Esophagus muscularis mucosa (tissue), 4 donors: ENCODE measurements at regions not wholly inside any gene's neighbourhood (a gene's known extent, or its start where the extent isn't known, plus 50 kb on each side); places are given as distances from the start of the nearest gene placed in this dataset.

Experiments used
- EP300 ChIP-seq: sonication (generic); formaldehyde crosslinking; IDR thresholded peaks from one replicate; pipeline ENCODE4 v1.6.1; 2017; ENCODE audit warnings: antibody characterized with exemption
- POLR2A ChIP-seq: fragments of 450-650 bp; IDR thresholded peaks from one replicate; pipeline ENCODE4 v1.6.1; 2017; ENCODE audit warnings: antibody characterized with exemption, moderate library complexity, mild to moderate bottlenecking, low read depth
- POLR2AphosphoS5 ChIP-seq, 2 donors: sonication (generic); formaldehyde crosslinking; IDR thresholded peaks; one replicate each; pipeline ENCODE4 v1.6.1; 2017; ENCODE audit warnings: antibody characterized with exemption in 2 of 2
- TF ChIP-seq, protein P1 (sequence below), 3 experiments: fragments of 200-600 bp in 2 of 3; fragments of 450-650 bp in 1 of 3; sonication (generic) in 2 of 3; IDR thresholded peaks; one replicate each; pipeline ENCODE4 v1.5.1; 2017 to 2019; ENCODE audit warnings: antibody characterized with exemption in 3 of 3, mild to moderate bottlenecking in 2 of 3, moderate library complexity in 1 of 3

DNA sequence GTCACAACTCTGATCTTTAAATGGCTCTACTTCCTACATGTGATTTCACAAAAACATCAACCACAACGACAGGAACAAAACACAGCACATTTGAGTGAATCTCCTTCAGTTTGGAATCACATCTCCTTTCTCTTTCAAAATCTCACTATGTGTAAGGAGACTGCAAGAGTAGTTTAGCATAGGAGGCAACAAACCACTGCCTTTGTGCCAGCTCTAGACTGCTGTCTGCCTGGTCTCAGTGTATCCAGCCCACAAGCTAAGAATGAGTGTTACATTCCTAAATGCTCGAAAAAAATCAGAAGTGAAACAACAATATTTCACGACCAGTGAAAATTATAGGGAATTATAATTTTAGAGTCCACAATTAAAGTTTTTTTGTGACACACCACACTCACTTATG lies 217.0 kb upstream of the STEAP4 start:
- TF ChIP-seq, protein P1, sequence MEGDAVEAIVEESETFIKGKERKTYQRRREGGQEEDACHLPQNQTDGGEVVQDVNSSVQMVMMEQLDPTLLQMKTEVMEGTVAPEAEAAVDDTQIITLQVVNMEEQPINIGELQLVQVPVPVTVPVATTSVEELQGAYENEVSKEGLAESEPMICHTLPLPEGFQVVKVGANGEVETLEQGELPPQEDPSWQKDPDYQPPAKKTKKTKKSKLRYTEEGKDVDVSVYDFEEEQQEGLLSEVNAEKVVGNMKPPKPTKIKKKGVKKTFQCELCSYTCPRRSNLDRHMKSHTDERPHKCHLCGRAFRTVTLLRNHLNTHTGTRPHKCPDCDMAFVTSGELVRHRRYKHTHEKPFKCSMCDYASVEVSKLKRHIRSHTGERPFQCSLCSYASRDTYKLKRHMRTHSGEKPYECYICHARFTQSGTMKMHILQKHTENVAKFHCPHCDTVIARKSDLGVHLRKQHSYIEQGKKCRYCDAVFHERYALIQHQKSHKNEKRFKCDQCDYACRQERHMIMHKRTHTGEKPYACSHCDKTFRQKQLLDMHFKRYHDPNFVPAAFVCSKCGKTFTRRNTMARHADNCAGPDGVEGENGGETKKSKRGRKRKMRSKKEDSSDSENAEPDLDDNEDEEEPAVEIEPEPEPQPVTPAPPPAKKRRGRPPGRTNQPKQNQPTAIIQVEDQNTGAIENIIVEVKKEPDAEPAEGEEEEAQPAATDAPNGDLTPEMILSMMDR (IDR thresholded peaks at IDR 0.05): no peak
- TF ChIP-seq POLR2A: no peak
- TF ChIP-seq EP300: no peak
- no peak for TF ChIP-seq POLR2AphosphoS5 (IDR thresholded peaks at IDR 0.05)
